PC-3 (cell line): ENCODE measurements at regions not wholly inside any gene's neighbourhood (a gene's known extent, or its start where the extent isn't known, plus 50 kb on each side); places are given as distances from the start of the nearest gene placed in this dataset.

Experiments
- ATAC-seq: fragments of 200-7000 bp; cut with Tn5 transposase; 2 replicates; pipeline ENCODE4 v1.9.1; 2020; ENCODE audit warnings: mild to moderate bottlenecking, moderate library complexity
- BruUV-seq: library from RNA; stranded (reverse); fragments of 400-500 nt; replicated peaks from 2 replicates; lab custom pipeline; 2021; lab: Mats Ljungman, UMichigan
- CTCF ChIA-PET: fragments of 300-600 bp; sonication (Branson Sonifier 250); formaldehyde crosslinking; loops from one replicate; lab custom pipeline; 2022; ENCODE audit warnings: antibody characterized with exemption; lab: Charles Lee
- POLR2A ChIA-PET: fragments of 300-600 bp; sonication (Branson Sonifier 250); formaldehyde crosslinking; loops from one replicate; lab custom pipeline; 2022; ENCODE audit warnings: antibody characterized with exemption; ENCODE audit not compliant: unreplicated experiment; lab: Charles Lee
- DNase-seq: peaks from one replicate; pipeline ENCODE4 v3.0.0-alpha.2; 2015
- H2AFZ ChIP-seq: fragments of 300-600 bp; sonication (generic); 2 replicates; pipeline ENCODE4 v1.6.0; 2016; ENCODE audit warnings: antibody characterized with exemption, low read length
- H3F3A ChIP-seq: fragments of 300-600 bp; sonication (generic); one replicate; pipeline ENCODE4 v1.6.0; 2017; ENCODE audit warnings: antibody characterized with exemption, low read length, control low read depth, mild to moderate bottlenecking; ENCODE audit not compliant: unreplicated experiment
- H3K27ac ChIP-seq: fragments of 300-600 bp; sonication (generic); 2 replicates; pipeline ENCODE4 v1.5.1; 2016; ENCODE audit warnings: mild to moderate bottlenecking, low read length
- H3K27me3 ChIP-seq: fragments of 300-600 bp; sonication (generic); 2 replicates; pipeline ENCODE4 v1.6.1; 2016; ENCODE audit warnings: low read length, mixed read lengths
- H3K36me3 ChIP-seq: fragments of 300-600 bp; sonication (generic); 2 replicates; pipeline ENCODE4 v1.6.1; 2016; ENCODE audit warnings: low read depth, mixed run types, low read length, mixed read lengths
- H3K4me1 ChIP-seq: fragments of 300-600 bp; sonication (generic); 2 replicates; pipeline ENCODE4 v1.5.1; 2016; ENCODE audit warnings: low read length; ENCODE audit not compliant: insufficient read depth
- H3K4me2 ChIP-seq: fragments of 300-600 bp; sonication (generic); 2 replicates; pipeline ENCODE4 v1.6.0; 2016; ENCODE audit warnings: low read length
- H3K4me3 ChIP-seq: fragments of 300-600 bp; sonication (generic); 2 replicates; pipeline ENCODE4 v1.5.1; 2016; ENCODE audit warnings: mild to moderate bottlenecking, low read length, mixed read lengths
- H3K79me2 ChIP-seq: fragments of 300-600 bp; sonication (generic); 2 replicates; pipeline ENCODE4 v1.6.1; 2017; ENCODE audit warnings: low read length, mixed read lengths
- H3K9ac ChIP-seq: fragments of 300-600 bp; sonication (generic); 2 replicates; pipeline ENCODE4 v1.6.0; 2016; ENCODE audit warnings: mild to moderate bottlenecking, low read length
- H3K9me2 ChIP-seq: fragments of 300-600 bp; sonication (generic); replicated peaks from 2 replicates; pipeline ENCODE4 v1.6.1; 2016; ENCODE audit warnings: mixed run types, low read length, mixed read lengths
- H3K9me3 ChIP-seq: fragments of 300-600 bp; sonication (generic); 2 replicates; pipeline ENCODE4 v1.6.1; 2016; ENCODE audit warnings: low read length, mixed read lengths
- H4K20me1 ChIP-seq: fragments of 300-600 bp; sonication (generic); 2 replicates; pipeline ENCODE4 v1.6.1; 2016; ENCODE audit warnings: low read length, mixed read lengths
- CTCF ChIP-seq: fragments of 300-600 bp; sonication (generic); conservative IDR thresholded peaks from 2 replicates; pipeline ENCODE4 v1.5.1; 2017; ENCODE audit warnings: antibody characterized with exemption, low read depth, mild to moderate bottlenecking, low read length
- EZH2 ChIP-seq: fragments of 300-600 bp; sonication (generic); IDR thresholded peaks from one replicate; pipeline ENCODE4 v1.6.1; 2017; ENCODE audit warnings: antibody characterized with exemption, mild to moderate bottlenecking, low read length; ENCODE audit not compliant: unreplicated experiment
- EZH2phosphoT487 ChIP-seq: fragments of 300-600 bp; sonication (generic); IDR thresholded peaks from 2 replicates; pipeline ENCODE4 v1.6.1; 2018; ENCODE audit warnings: mild to moderate bottlenecking, antibody characterized with exemption, low read length, borderline replicate concordance
- intact Hi-C: fragments of 100-400 bp; cut with micrococcal nuclease; formaldehyde crosslinking; loops from 2 replicates; pipeline ENCODE4 v1.9.0; 2023

- H3K36me3 ChIP-seq: no peaks in the 10 kb centered on the region
- H3K27me3 ChIP-seq: no peaks in the 10 kb centered on the region
- no peaks in the 10 kb centered on the region for H3F3A ChIP-seq
- no peaks in the 10 kb centered on the region for H3K9me2 ChIP-seq
- H3K4me3 ChIP-seq: no peak overlapping the region
- H2AFZ ChIP-seq: no peak overlapping the region
- ATAC-seq (no peak), DNase-seq (no peak)
- H3K4me2 ChIP-seq: no peak overlapping the region
- no peaks in the 10 kb centered on the region for H4K20me1 ChIP-seq
- no TSS peak for BruUV-seq
- H3K79me2 ChIP-seq: no peaks in the 10 kb centered on the region
- ChIA-PET POLR2A (no interaction called here), CTCF (no interaction called here)
- no peaks in the 10 kb centered on the region for H3K9me3 ChIP-seq
- intact Hi-C loops: no loop called here
- H3K4me1 ChIP-seq: no peaks in the 10 kb centered on the region
- no peak overlapping the region for H3K9ac ChIP-seq
- TF ChIP-seq EZH2phosphoT487: no peak
- no peak for TF ChIP-seq CTCF
- no peak for TF ChIP-seq EZH2
- no peak overlapping the region for H3K27ac ChIP-seq
Observed at GRCh38 chr1:29676496-29676895, 440.2 kb downstream of the PTPRU start.

- Histone ChIP-seq H3K9me2 (no peaks in the 10 kb centered on the region), H3K4me1 (no peaks in the 10 kb centered on the region), H3K27me3 (no peaks in the 10 kb centered on the region), H3K27ac (no peak overlapping the region), H3K9me3 (no peaks in the 10 kb centered on the region), H3K4me3 (no peak overlapping the region), H2AFZ (no peak overlapping the region), H3K79me2 (no peaks in the 10 kb centered on the region), H3F3A (no peaks in the 10 kb centered on the region), H3K9ac (no peak overlapping the region), H4K20me1 (no peaks in the 10 kb centered on the region), H3K4me2 (no peak overlapping the region), H3K36me3 (no peaks in the 10 kb centered on the region)
- no peak for ATAC-seq
- ChIA-PET CTCF (no interaction called here), POLR2A (no interaction called here)
- BruUV-seq: no TSS peak
- DNase-seq: no peak
- intact Hi-C loops: no loop called here
- TF ChIP-seq EZH2phosphoT487: no peak
- no peak for TF ChIP-seq EZH2
Observed at GRCh38 chr1:29675481-29676263, 439.4 kb downstream of the PTPRU start.

GRCh38 chr1:29674627-29675326 is 438.5 kb downstream of the PTPRU start:
- Histone ChIP-seq H3K4me3 (no peak overlapping the region), H3K9ac (no peak overlapping the region), H3F3A (no peaks in the 10 kb centered on the region), H3K27me3 (no peaks in the 10 kb centered on the region), H3K4me2 (no peak overlapping the region), H3K79me2 (no peaks in the 10 kb centered on the region), H2AFZ (no peak overlapping the region), H4K20me1 (no peaks in the 10 kb centered on the region), H3K4me1 (no peaks in the 10 kb centered on the region), H3K36me3 (no peaks in the 10 kb centered on the region), H3K9me2 (no peaks in the 10 kb centered on the region), H3K9me3 (no peaks in the 10 kb centered on the region), H3K27ac (no peak overlapping the region)
- CTCF ChIA-PET: no interaction called here
- ATAC-seq: no peak
- TF ChIP-seq CTCF: no peak
- no peak for DNase-seq
- intact Hi-C loops: no loop called here
- POLR2A ChIA-PET: no interaction called here
- BruUV-seq: no TSS peak
